Ascending aorta (tissue), 2 donors: ENCODE measurements at regions not wholly inside any gene's neighbourhood (a gene's known extent, or its start where the extent isn't known, plus 50 kb on each side); places are given as distances from the start of the nearest gene placed in this dataset.

Experiments used
- DNase-seq, 2 donors: peaks; one replicate each; pipeline ENCODE4 v3.0.0-alpha.2; 2019; ENCODE audit warnings: low spot score in 2 of 2
- H3K27ac ChIP-seq, 2 donors: fragments of 200-600 bp; sonication (generic); one replicate each; pipeline ENCODE4 v1.5.1; 2016 to 2017; ENCODE audit warnings: mild to moderate bottlenecking in 1 of 2
- H3K27me3 ChIP-seq: fragments of 200-600 bp; sonication (generic); one replicate; pipeline ENCODE4 v1.5.1; 2017
- H3K36me3 ChIP-seq, 2 donors: fragments of 200-600 bp; sonication (generic); one replicate each; pipeline ENCODE4 v1.5.1; 2016
- H3K4me1 ChIP-seq, 2 donors: fragments of 200-600 bp; sonication (generic); one replicate each; pipeline ENCODE4 v1.5.1; 2016 to 2017; ENCODE audit warnings: mild to moderate bottlenecking in 1 of 2
- H3K4me3 ChIP-seq, 2 donors: fragments of 200-600 bp; sonication (generic); one replicate each; pipeline ENCODE4 v1.5.1; 2016 to 2017; ENCODE audit warnings: mild to moderate bottlenecking in 1 of 2
- H3K9me3 ChIP-seq, 2 donors: fragments of 200-600 bp; sonication (generic); one replicate each; pipeline ENCODE4 v1.5.1; 2016
- intact Hi-C: fragments of 100-400 bp; cut with DNase I; formaldehyde crosslinking; loops from one replicate; pipeline ENCODE4 v1.15.1; 2023
- TF ChIP-seq, protein P1 (sequence below), 3 experiments: fragments of 200-600 bp in 2 of 3; fragments of 450-650 bp in 1 of 3; sonication (generic) in 2 of 3; IDR thresholded peaks; one replicate each; pipeline ENCODE4 v1.5.1; 2016 to 2019; ENCODE audit warnings: antibody characterized with exemption in 3 of 3, mild to moderate bottlenecking in 1 of 3, moderate library complexity in 1 of 3

DNA sequence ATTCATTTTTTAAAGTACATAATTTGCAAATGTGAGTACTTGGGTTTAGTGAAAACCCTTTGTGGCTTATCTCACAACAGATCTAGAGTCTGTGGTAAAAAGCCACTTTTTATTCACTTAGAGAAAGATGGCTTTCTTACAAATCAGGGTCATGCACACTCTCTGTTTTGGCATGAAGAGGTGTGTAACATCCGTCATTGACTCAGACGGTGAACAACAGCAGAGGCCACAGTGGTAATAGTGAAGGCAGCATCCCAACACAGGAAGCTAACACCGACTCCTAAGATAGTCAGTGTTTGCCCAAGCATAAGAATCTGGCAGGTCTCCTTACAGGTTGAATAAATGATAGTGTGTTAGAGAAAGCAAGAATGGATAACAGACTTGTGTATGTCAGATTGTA is 593.0 kb downstream of the SOX5 start:
- Histone ChIP-seq H3K27ac (peak overlapping the region; percentile 85 to 87), H3K36me3 (no peaks in the 10 kb centered on the region), H3K4me3 (no peak overlapping the region), H3K9me3 (no peaks in the 10 kb centered on the region), H3K4me1 (peaks cover 0 to 38% of the 10 kb centered on the region in 2 donors), H3K27me3 (no peaks in the 10 kb centered on the region)
- TF ChIP-seq, protein P1, sequence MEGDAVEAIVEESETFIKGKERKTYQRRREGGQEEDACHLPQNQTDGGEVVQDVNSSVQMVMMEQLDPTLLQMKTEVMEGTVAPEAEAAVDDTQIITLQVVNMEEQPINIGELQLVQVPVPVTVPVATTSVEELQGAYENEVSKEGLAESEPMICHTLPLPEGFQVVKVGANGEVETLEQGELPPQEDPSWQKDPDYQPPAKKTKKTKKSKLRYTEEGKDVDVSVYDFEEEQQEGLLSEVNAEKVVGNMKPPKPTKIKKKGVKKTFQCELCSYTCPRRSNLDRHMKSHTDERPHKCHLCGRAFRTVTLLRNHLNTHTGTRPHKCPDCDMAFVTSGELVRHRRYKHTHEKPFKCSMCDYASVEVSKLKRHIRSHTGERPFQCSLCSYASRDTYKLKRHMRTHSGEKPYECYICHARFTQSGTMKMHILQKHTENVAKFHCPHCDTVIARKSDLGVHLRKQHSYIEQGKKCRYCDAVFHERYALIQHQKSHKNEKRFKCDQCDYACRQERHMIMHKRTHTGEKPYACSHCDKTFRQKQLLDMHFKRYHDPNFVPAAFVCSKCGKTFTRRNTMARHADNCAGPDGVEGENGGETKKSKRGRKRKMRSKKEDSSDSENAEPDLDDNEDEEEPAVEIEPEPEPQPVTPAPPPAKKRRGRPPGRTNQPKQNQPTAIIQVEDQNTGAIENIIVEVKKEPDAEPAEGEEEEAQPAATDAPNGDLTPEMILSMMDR (IDR thresholded peaks at IDR 0.05), result no peak
- DNase-seq, result no peak
- intact Hi-C loops, result loop anchor here (2.0 to 5.0 kb wide), 2 partner anchors 62 to 569 kb away; no protein-coding TSS in a partner anchor

- DNase-seq, result peak in 1 of 2 donors; percentile 73
- intact Hi-C loops, result loop anchor here (2.0 to 5.0 kb wide), 2 partner anchors 62 to 570 kb away; no protein-coding TSS in a partner anchor
- Histone ChIP-seq H3K4me1 (peaks cover 0 to 35% of the 10 kb centered on the region in 2 donors), H3K4me3 (no peak overlapping the region), H3K27ac (peak overlapping the region; percentile 85 to 87), H3K9me3 (no peaks in the 10 kb centered on the region), H3K27me3 (no peaks in the 10 kb centered on the region), H3K36me3 (no peaks in the 10 kb centered on the region)
- TF ChIP-seq, protein P1 (IDR thresholded peaks at IDR 0.05), result no peak
These were observed 592.4 kb downstream of the SOX5 start for GRCh38 chr12:23356927-23357708.

- Histone ChIP-seq H3K36me3 (no peaks in the 10 kb centered on the region), H3K4me1 (peaks cover 0 to 35% of the 10 kb centered on the region in 2 donors), H3K27ac (peak overlapping the region; percentile 85 to 87), H3K27me3 (no peaks in the 10 kb centered on the region), H3K9me3 (peaks cover 0 to 6% of the 10 kb centered on the region in 2 donors), H3K4me3 (peak overlapping the region in 1 of 2 donors; percentile 20)
- intact Hi-C loops, result loop anchor here (5.0 to 10.0 kb wide), 6 partner anchors 47 to 673 kb away; no protein-coding TSS in a partner anchor
- TF ChIP-seq, protein P1 (IDR thresholded peaks at IDR 0.05), result no peak
- DNase-seq, result peak in 1 of 2 donors; percentile 70
These were observed 589.3 kb downstream of the SOX5 start for GRCh38 chr12:23359975-23360701.

DNA sequence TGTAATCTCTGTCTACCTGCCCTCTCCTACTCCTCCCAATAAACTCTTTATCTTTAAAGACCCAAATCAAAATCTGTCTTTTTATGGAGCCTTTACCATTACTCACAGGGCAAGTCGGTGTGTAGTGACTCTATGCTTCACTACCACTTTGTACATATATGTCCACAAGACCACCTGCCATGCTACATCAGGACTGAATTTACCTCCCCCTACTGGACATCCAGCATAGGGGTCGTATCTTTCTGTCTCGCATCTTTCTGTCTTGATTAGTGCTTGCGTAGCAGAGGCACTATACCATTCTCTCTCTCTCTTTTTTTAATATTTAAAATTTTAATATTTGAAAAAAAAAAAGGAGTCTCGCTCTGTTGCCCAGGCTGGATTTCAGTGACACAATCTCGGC is 587.5 kb downstream of the SOX5 start:
- peak overlapping the region in 1 of 2 donors; percentile 85 for H3K27ac ChIP-seq
- TF ChIP-seq, protein P1 (IDR thresholded peaks at IDR 0.05), result peak in 1 of 3 experiments; percentile 9
- no peak overlapping the region for H3K4me3 ChIP-seq
- no peaks in the 10 kb centered on the region for H3K36me3 ChIP-seq
- DNase-seq, result no peak
- peaks cover 0 to 22% of the 10 kb centered on the region in 2 donors for H3K4me1 ChIP-seq
- H3K27me3 ChIP-seq, result no peaks in the 10 kb centered on the region
- H3K9me3 ChIP-seq, result peaks cover 0 to 6% of the 10 kb centered on the region in 2 donors
- intact Hi-C loops, result loop anchor here (5.0 to 10.0 kb wide), 5 partner anchors 45 to 675 kb away; no protein-coding TSS in a partner anchor

DNA sequence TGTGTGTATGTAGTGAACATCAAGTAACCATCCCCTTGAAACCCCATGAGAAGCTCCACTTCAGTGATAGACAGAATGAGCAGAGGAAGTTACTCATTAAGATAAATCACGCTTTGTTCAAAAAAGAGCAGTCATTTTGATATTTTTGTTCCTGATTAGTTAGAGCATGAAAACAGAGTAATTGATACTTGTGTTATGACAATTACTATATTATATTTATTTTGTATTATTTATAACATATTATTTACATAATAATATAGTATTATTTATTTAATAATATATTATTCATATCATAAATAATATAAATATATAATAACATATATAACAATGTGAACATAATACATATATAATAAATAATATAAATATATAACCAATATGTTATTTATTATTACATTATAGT is 580.9 kb downstream of the SOX5 start:
- TF ChIP-seq, protein P1 (IDR thresholded peaks at IDR 0.05), result no peak
- H3K4me1 ChIP-seq, result no peaks in the 10 kb centered on the region
- H3K4me3 ChIP-seq, result no peak overlapping the region
- no peaks in the 10 kb centered on the region for H3K36me3 ChIP-seq
- peaks cover 0 to 6% of the 10 kb centered on the region in 2 donors for H3K9me3 ChIP-seq
- DNase-seq, result no peak
- intact Hi-C loops, result loop anchor here (10.0 kb wide), 1 partner anchor 644 kb away; no protein-coding TSS in a partner anchor
- H3K27ac ChIP-seq, result no peak overlapping the region
- no peaks in the 10 kb centered on the region for H3K27me3 ChIP-seq
